ENCODE measurements at regions not wholly inside any gene's neighbourhood (a gene's known extent, or its start where the extent isn't known, plus 50 kb on each side); places are given as distances from the start of the nearest gene placed in this dataset.
A peak's percentile ranks its signal among the peaks of the same experiment; 100 is the strongest.

- Histone ChIP-seq H3K4me3 (peak overlapping the region in 2 of 4 donors; percentile 30 to 54), H3K36me3 (replicated peaks in 1 of 2) (no peaks in the 10 kb centered on the region), H3K9me3 (replicated peaks in 1 of 3) (no peaks in the 10 kb centered on the region), H3K27ac (no peak overlapping the region), H3K4me1 (replicated peaks in 1 of 2) (peaks cover 7 to 9% of the 10 kb centered on the region in 2 donors), H3K27me3 (peaks cover 26% of the 10 kb centered on the region)
- intact Hi-C loops (cut with DNase I), result loop anchor here (5.0 to 10.0 kb wide), 4 partner anchors 223 to 863 kb away; partner anchors contain the start of gene MYCN (in 1 of the 2)
- TF ChIP-seq POLR2A (IDR thresholded peaks at IDR 0.05), result no peak
- peak; percentile 21 to 73 (median 52) for TF ChIP-seq CTCF (IDR thresholded peaks at IDR 0.05)
- peak in 6 of 7 donors; percentile 45 to 56 (median 53) for DNase-seq
- WGBS, 4 donors, result 8 to 31% (median 10%) methylated on average over 5 to 58 of the region's 58 CpGs
Measured at GRCh38 chr2:16507655-16508489, 157.8 kb downstream of the CYRIA start.

- H3K27ac ChIP-seq, result no peak overlapping the region
- H3K36me3 ChIP-seq (replicated peaks in 1 of 2), result no peaks in the 10 kb centered on the region
- H3K4me1 ChIP-seq (replicated peaks in 1 of 2), result peaks cover 7 to 9% of the 10 kb centered on the region in 2 donors
- TF ChIP-seq CTCF (IDR thresholded peaks at IDR 0.05) (no peak), POLR2A (IDR thresholded peaks at IDR 0.05) (no peak)
- H3K9me3 ChIP-seq (replicated peaks in 1 of 3), result no peaks in the 10 kb centered on the region
- DNase-seq, result peak in 1 of 7 donors; percentile 21
- H3K4me3 ChIP-seq, result no peak overlapping the region
- peaks cover 26% of the 10 kb centered on the region for H3K27me3 ChIP-seq
- intact Hi-C loops (cut with DNase I), result loop anchor here (5.0 to 10.0 kb wide), 4 partner anchors 222 to 862 kb away; partner anchors contain the start of gene MYCN (in 1 of the 2)
- WGBS, 4 donors, result 32 to 46% (median 41%) methylated on average over 2 of the region's 2 CpGs
Measured at GRCh38 chr2:16506366-16506765, 159.3 kb downstream of the CYRIA start.

- Histone ChIP-seq H3K4me3 (no peak overlapping the region), H3K27ac (no peak overlapping the region), H3K36me3 (replicated peaks in 1 of 2) (no peaks in the 10 kb centered on the region), H3K4me1 (replicated peaks in 1 of 2) (no peaks in the 10 kb centered on the region), H3K27me3 (no peaks in the 10 kb centered on the region), H3K9me3 (replicated peaks in 1 of 3) (no peaks in the 10 kb centered on the region)
- intact Hi-C loops (cut with DNase I), result no loop called here
- TF ChIP-seq CTCF (IDR thresholded peaks at IDR 0.05), result no peak
- TF ChIP-seq POLR2A (IDR thresholded peaks at IDR 0.05), result no peak
- no peak for DNase-seq
- 62 to 76% (median 70%) methylated on average over 4 of the region's 4 CpGs for WGBS, 4 donors
Measured at GRCh38 chr2:16496426-16497388, 168.9 kb downstream of the CYRIA start.
